SK-N-SH (cell line): ENCODE measurements at regions not wholly inside any gene's neighbourhood (a gene's known extent, or its start where the extent isn't known, plus 50 kb on each side); places are given as distances from the start of the nearest gene placed in this dataset.
"Not testable (repeated sequence)": the region's sequence is repeated elsewhere in the genome, so short reads cannot be mapped to it uniquely, and the experiment has no call there.

ENCODE experiments used
- CTCF ChIA-PET: fragments of 300-600, 350-600 bp; formaldehyde crosslinking; extraction: SDS; loops from one replicate; lab custom pipeline; 2021; lab: Yijun Ruan, JAX
- POLR2A ChIA-PET: fragments of 350-600 bp; sonication (Branson Sonifier 250); formaldehyde crosslinking; extraction: SDS; loops from one replicate; lab custom pipeline; 2020; ENCODE audit warnings: antibody characterized with exemption, inconsistent platforms; lab: Yijun Ruan, JAX
- DNase-seq: peaks from one replicate; pipeline ENCODE4 v3.0.0; 2012
- H2AFZ ChIP-seq: fragments of 200-600 bp; sonication (generic); 2 replicates; pipeline ENCODE4 v1.8.1; 2016; ENCODE audit warnings: antibody characterized with exemption, mild to moderate bottlenecking, low read depth
- H3F3A ChIP-seq: fragments of 200-600 bp; sonication (generic); replicated peaks from 2 replicates; pipeline ENCODE3; 2016; ENCODE audit warnings: antibody characterized with exemption, mild to moderate bottlenecking; ENCODE audit not compliant: insufficient read depth
- H3K27ac ChIP-seq, 2 experiments: fragments of 200-500 bp in 1 of 2; fragments of 200-600 bp in 1 of 2; sonication (Bioruptor generic) in 1 of 2; sonication (generic), shearing (Covaris generic) in 1 of 2; 2 replicates each; pipeline versions ENCODE4 v1.5.1 to v1.6.1; 2014 to 2016; ENCODE audit warnings: low read depth in 2 of 2, inconsistent platforms in 1 of 2, low read length in 1 of 2, mild to moderate bottlenecking in 1 of 2, mixed read lengths in 1 of 2
- H3K27me3 ChIP-seq: fragments of 200-600 bp; sonication (generic), shearing (Covaris generic); 2 replicates; pipeline ENCODE4 v1.6.1; 2016; ENCODE audit warnings: mixed run types; ENCODE audit not compliant: insufficient read depth
- H3K36me3 ChIP-seq, 2 experiments: fragments of 200-500 bp in 1 of 2; fragments of 200-600 bp in 1 of 2; sonication (Bioruptor generic) in 1 of 2; sonication (generic) in 1 of 2; replicated peaks in 1 of 2; 2 replicates each; pipeline versions ENCODE3 to v1.5.1; 2014 to 2016; ENCODE audit warnings: low read length in 1 of 2, mild to moderate bottlenecking in 1 of 2; ENCODE audit not compliant: insufficient read depth in 2 of 2, control insufficient read depth in 1 of 2
- H3K4me1 ChIP-seq, 2 experiments: fragments of 200-500 bp in 1 of 2; fragments of 200-600 bp in 1 of 2; sonication (Bioruptor generic) in 1 of 2; sonication (generic), shearing (Covaris generic) in 1 of 2; 2 replicates each; pipeline versions ENCODE4 v1.5.1 to v1.6.1; 2014 to 2016; ENCODE audit warnings: low read depth in 1 of 2, low read length in 1 of 2, mixed run types in 1 of 2; ENCODE audit not compliant: insufficient read depth in 2 of 2, control insufficient read depth in 1 of 2
- H3K4me2 ChIP-seq: fragments of 200-600 bp; sonication (generic), shearing (Covaris generic); 2 replicates; pipeline ENCODE4 v1.6.1; 2017; ENCODE audit warnings: mixed run types
- H3K4me3 ChIP-seq, 2 experiments: fragments of 200-500 bp in 1 of 2; fragments of 200-600 bp in 1 of 2; sonication (Bioruptor generic) in 1 of 2; sonication (generic), shearing (Covaris generic) in 1 of 2; 2 replicates each; pipeline versions ENCODE4 v1.5.1 to v1.8.1; 2014 to 2016; ENCODE audit warnings: low read depth in 2 of 2, inconsistent platforms in 1 of 2, low read length in 1 of 2, mild to moderate bottlenecking in 1 of 2, mixed read lengths in 1 of 2, moderate library complexity in 1 of 2
- H3K79me2 ChIP-seq: fragments of 200-600 bp; sonication (generic); 2 replicates; pipeline ENCODE4 v1.8.1; 2017; ENCODE audit warnings: mild to moderate bottlenecking; ENCODE audit not compliant: insufficient read depth
- H3K9ac ChIP-seq: fragments of 200-600 bp; sonication (generic); 2 replicates; pipeline ENCODE4 v1.6.1; 2017; ENCODE audit warnings: mixed run types
- H3K9me2 ChIP-seq: fragments of 200-600 bp; sonication (generic); 2 replicates; pipeline ENCODE4 v1.6.1; 2017; ENCODE audit warnings: mixed run types
- H3K9me3 ChIP-seq: fragments of 200-600 bp; sonication (generic); 2 replicates; pipeline ENCODE4 v1.6.1; 2017; ENCODE audit warnings: mixed run types, mild to moderate bottlenecking, moderate library complexity
- H4K20me1 ChIP-seq: fragments of 200-600 bp; sonication (generic); 2 replicates; pipeline ENCODE4 v1.6.1; 2017; ENCODE audit warnings: mild to moderate bottlenecking, mixed run types; ENCODE audit not compliant: insufficient read depth
- ELF1 ChIP-seq: IDR thresholded peaks from 2 replicates; pipeline ENCODE4 v1.4.0; 2012
- EZH2phosphoT487 ChIP-seq: fragments of 200-600 bp; sonication (generic); IDR thresholded peaks from 2 replicates; pipeline ENCODE4 v1.6.1; 2017; ENCODE audit warnings: low read depth, mixed run types, mild to moderate bottlenecking, antibody characterized with exemption, moderate library complexity, borderline replicate concordance
- FOXM1 ChIP-seq: IDR thresholded peaks from 2 replicates; pipeline ENCODE4 v1.4.0; 2012; ENCODE audit warnings: low read depth, mild to moderate bottlenecking
- GABPA ChIP-seq: IDR thresholded peaks from 2 replicates; pipeline ENCODE4 v1.4.0; 2012; ENCODE audit warnings: low read depth, mild to moderate bottlenecking
- MXI1 ChIP-seq: IDR thresholded peaks from 2 replicates; pipeline ENCODE4 v1.6.1; 2012; ENCODE audit warnings: mild to moderate bottlenecking, low read depth, low read length, improper control_type of control experiment
- NFIC ChIP-seq: IDR thresholded peaks from 2 replicates; pipeline ENCODE4 v1.4.0; 2012; ENCODE audit warnings: borderline replicate concordance
- NRF1 ChIP-seq: IDR thresholded peaks from 2 replicates; pipeline ENCODE4 v1.6.1; 2012; ENCODE audit warnings: low read depth, mild to moderate bottlenecking, low read length
- POLR2AphosphoS5 ChIP-seq: IDR thresholded peaks from 2 replicates; pipeline ENCODE4 v1.6.1; 2012; ENCODE audit warnings: low read depth, low read length
- RAD21 ChIP-seq: IDR thresholded peaks from 2 replicates; pipeline ENCODE4 v1.6.1; 2012; ENCODE audit warnings: mild to moderate bottlenecking, low read length
- RCOR1 ChIP-seq: fragments of 150-350 bp; IDR thresholded peaks from 2 replicates; pipeline ENCODE4 v1.6.1; 2017; ENCODE audit warnings: antibody characterized with exemption, low read length
- SIN3A ChIP-seq: IDR thresholded peaks from 2 replicates; pipeline ENCODE4 v1.6.1; 2012; ENCODE audit warnings: low read depth, mild to moderate bottlenecking, low read length, moderate library complexity, borderline replicate concordance
- TAF1 ChIP-seq: IDR thresholded peaks from 2 replicates; pipeline ENCODE4 v1.6.1; 2012; ENCODE audit warnings: low read depth, mild to moderate bottlenecking, low read length, moderate library complexity, borderline replicate concordance
- TCF12 ChIP-seq: IDR thresholded peaks from 2 replicates; pipeline ENCODE4 v1.4.0; 2012
- WGBS: methylation state at CpG from one replicate; pipeline ENCODE4 v1.1.6; 2017; ENCODE audit warnings: low lambda C conversion rate; 5-methylcytosine and 5-hydroxymethylcytosine counted together
- TF ChIP-seq, protein P1 (sequence below): IDR thresholded peaks from 2 replicates; pipeline ENCODE4 v1.4.0; 2012; ENCODE audit warnings: low read depth, borderline replicate concordance
- TF ChIP-seq, protein P2 (sequence below): IDR thresholded peaks from 2 replicates; pipeline ENCODE4 v1.4.0; 2012; ENCODE audit warnings: low read depth
- TF ChIP-seq, protein P3 (sequence below): fragments of 150-350 bp; IDR thresholded peaks from 2 replicates; pipeline ENCODE4 v1.6.1; 2016; ENCODE audit warnings: mild to moderate bottlenecking, low read depth, low read length
- TF ChIP-seq, protein P4 (sequence below): IDR thresholded peaks from 2 replicates; pipeline ENCODE4; 2012

DNA sequence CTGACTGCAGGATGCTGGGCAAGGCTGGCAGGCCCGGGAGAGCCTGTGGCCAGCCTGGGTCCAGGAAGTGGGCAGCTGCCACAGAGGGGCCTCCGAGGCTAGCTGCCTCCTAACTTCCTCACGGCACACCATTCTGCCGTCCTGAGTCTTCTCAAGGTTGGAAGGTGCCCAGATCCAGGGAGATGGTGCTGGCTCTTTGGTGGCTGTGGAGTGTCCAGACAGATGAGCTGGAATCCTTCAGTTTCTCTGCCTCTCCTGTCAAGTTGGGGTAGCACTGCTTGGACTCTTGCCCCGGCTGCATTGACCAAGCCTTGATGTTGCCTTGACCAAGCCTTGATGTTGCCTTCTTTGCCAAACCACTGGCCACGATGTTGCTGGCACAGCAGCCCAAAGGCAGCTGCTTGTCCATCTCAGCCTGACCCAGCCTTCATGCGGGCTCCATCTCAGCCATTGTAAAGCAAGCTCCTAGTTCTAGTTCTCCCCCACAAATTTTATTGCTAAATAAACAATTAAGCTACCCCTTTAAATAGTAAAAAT lies 75.1 kb upstream of the AFDN start:
- POLR2A ChIA-PET = no interaction called here
- H3K36me3 ChIP-seq = no peaks in the 10 kb centered on the region
- no peak overlapping the region for H3K9ac ChIP-seq
- CTCF ChIA-PET = no interaction called here
- H3K4me1 ChIP-seq = peaks cover 0 to 14% of the 10 kb centered on the region in 2 experiments; a peak in 1 of 4 replicates
- H2AFZ ChIP-seq = no peak overlapping the region
- no peak for DNase-seq
- WGBS = 35% methylated on average over 6 of the region's 7 CpGs
- H3F3A ChIP-seq = no peaks in the 10 kb centered on the region
- H3K4me2 ChIP-seq = no peak overlapping the region
- no peaks in the 10 kb centered on the region for H3K9me3 ChIP-seq
- H3K27ac ChIP-seq = no peak overlapping the region
- no peak overlapping the region for H3K4me3 ChIP-seq
- no peaks in the 10 kb centered on the region for H4K20me1 ChIP-seq
- H3K27me3 ChIP-seq = no peaks in the 10 kb centered on the region
- H3K79me2 ChIP-seq = no peaks in the 10 kb centered on the region
- H3K9me2 ChIP-seq = no peaks in the 10 kb centered on the region
- TF ChIP-seq, protein P1, sequence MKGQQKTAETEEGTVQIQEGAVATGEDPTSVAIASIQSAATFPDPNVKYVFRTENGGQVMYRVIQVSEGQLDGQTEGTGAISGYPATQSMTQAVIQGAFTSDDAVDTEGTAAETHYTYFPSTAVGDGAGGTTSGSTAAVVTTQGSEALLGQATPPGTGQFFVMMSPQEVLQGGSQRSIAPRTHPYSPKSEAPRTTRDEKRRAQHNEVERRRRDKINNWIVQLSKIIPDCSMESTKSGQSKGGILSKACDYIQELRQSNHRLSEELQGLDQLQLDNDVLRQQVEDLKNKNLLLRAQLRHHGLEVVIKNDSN = no peak
- TF ChIP-seq, protein P2, sequence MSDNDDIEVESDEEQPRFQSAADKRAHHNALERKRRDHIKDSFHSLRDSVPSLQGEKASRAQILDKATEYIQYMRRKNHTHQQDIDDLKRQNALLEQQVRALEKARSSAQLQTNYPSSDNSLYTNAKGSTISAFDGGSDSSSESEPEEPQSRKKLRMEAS = no peak
- TF ChIP-seq POLR2AphosphoS5 (no peak), ELF1 (no peak), FOXM1 (no peak), TAF1 (no peak), RAD21 (no peak), NRF1 (no peak), RCOR1 (no peak), MXI1 (no peak)

DNA sequence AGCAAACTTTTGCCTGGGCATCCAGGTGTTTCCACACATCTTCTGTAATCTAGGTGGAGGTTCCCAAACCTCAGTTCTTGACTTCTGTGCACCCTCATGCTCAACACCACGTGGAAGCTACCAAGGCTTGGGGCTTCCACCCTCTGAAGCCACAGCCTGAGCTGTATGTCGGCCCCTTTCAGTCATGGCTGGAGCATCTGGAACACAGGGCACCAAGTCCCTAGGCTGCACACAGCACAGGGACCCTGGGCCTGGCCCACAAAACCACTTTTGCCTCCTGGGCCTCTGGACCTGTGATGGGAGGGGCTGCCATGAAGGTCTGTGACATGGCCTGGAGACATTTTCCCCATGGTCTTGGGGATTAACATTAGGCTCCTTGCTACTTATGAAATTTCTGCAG lies 73.4 kb upstream of the AFDN start:
- H3K9me2 ChIP-seq, H2AFZ ChIP-seq, DNase-seq, H3K9me3 ChIP-seq, H3K36me3 ChIP-seq, H3K27me3 ChIP-seq, H3K27ac ChIP-seq, H3K9ac ChIP-seq, POLR2A ChIA-PET, H3F3A ChIP-seq, H3K79me2 ChIP-seq, CTCF ChIA-PET, H4K20me1 ChIP-seq, H3K4me3 ChIP-seq, H3K4me2 ChIP-seq: not testable (repeated sequence)
- peaks cover 0 to 14% of the 10 kb centered on the region in 2 experiments; a peak in 1 of 4 replicates for H3K4me1 ChIP-seq
- 0% methylated on average over 1 of the region's 2 CpGs for WGBS

DNA sequence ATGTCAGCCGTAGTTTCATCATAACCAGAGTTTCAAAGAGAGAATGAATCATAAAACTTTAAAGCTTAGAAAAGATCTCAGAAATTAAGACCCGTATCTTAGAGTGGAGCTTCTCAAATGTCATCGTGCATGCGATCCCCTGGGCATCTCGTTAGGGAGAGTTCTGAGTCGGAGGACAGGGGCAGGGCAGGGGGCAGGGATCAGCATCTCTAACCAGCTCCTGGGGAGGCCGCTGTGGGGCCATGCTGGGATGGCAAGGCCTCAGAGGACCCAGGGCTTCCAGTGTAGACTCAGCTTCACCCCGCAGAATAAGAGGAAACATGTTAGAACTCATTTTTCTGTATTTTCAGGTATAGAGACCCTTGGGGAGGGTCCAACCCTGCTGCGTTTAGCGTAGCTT lies 72.0 kb upstream of the AFDN start:
- Histone ChIP-seq H3K79me2 (no peaks in the 10 kb centered on the region), H3K4me1 (peaks cover 0 to 6% of the 10 kb centered on the region in 2 experiments; a peak in 1 of 4 replicates), H3K27ac (no peak overlapping the region), H3K4me3 (no peak overlapping the region), H3K36me3 (no peaks in the 10 kb centered on the region), H2AFZ (no peak overlapping the region), H3F3A (no peaks in the 10 kb centered on the region), H3K9me3 (no peaks in the 10 kb centered on the region), H3K9ac (no peak overlapping the region), H3K27me3 (no peaks in the 10 kb centered on the region), H3K9me2 (no peaks in the 10 kb centered on the region), H3K4me2 (no peak overlapping the region), H4K20me1 (no peaks in the 10 kb centered on the region)
- DNase-seq = no peak
- ChIA-PET POLR2A (no interaction called here), CTCF (interaction anchor here (1.7 kb wide), 1 partner anchor 10 kb away, joined by 4 read pairs; no protein-coding TSS in a partner anchor)
- no peak for TF ChIP-seq SIN3A
- TF ChIP-seq POLR2AphosphoS5 = no peak
- TF ChIP-seq, protein P3, sequence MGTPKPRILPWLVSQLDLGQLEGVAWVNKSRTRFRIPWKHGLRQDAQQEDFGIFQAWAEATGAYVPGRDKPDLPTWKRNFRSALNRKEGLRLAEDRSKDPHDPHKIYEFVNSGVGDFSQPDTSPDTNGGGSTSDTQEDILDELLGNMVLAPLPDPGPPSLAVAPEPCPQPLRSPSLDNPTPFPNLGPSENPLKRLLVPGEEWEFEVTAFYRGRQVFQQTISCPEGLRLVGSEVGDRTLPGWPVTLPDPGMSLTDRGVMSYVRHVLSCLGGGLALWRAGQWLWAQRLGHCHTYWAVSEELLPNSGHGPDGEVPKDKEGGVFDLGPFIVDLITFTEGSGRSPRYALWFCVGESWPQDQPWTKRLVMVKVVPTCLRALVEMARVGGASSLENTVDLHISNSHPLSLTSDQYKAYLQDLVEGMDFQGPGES = no peak
- no peak for TF ChIP-seq TCF12
- no peak for TF ChIP-seq EZH2phosphoT487
- no peak for TF ChIP-seq NFIC
- TF ChIP-seq, protein P4, sequence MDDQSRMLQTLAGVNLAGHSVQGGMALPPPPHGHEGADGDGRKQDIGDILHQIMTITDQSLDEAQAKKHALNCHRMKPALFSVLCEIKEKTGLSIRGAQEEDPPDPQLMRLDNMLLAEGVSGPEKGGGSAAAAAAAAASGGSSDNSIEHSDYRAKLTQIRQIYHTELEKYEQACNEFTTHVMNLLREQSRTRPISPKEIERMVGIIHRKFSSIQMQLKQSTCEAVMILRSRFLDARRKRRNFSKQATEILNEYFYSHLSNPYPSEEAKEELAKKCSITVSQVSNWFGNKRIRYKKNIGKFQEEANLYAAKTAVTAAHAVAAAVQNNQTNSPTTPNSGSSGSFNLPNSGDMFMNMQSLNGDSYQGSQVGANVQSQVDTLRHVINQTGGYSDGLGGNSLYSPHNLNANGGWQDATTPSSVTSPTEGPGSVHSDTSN = no peak
- no peak for TF ChIP-seq GABPA
- 55% methylated on average over 10 of the region's 10 CpGs for WGBS
